ENCODE measurements at regions not wholly inside any gene's neighbourhood (a gene's known extent, or its start where the extent isn't known, plus 50 kb on each side); places are given as distances from the start of the nearest gene placed in this dataset.
"Not testable (repeated sequence)": the region's sequence is repeated elsewhere in the genome, so short reads cannot be mapped to it uniquely, and the experiment has no call there.

DNA sequence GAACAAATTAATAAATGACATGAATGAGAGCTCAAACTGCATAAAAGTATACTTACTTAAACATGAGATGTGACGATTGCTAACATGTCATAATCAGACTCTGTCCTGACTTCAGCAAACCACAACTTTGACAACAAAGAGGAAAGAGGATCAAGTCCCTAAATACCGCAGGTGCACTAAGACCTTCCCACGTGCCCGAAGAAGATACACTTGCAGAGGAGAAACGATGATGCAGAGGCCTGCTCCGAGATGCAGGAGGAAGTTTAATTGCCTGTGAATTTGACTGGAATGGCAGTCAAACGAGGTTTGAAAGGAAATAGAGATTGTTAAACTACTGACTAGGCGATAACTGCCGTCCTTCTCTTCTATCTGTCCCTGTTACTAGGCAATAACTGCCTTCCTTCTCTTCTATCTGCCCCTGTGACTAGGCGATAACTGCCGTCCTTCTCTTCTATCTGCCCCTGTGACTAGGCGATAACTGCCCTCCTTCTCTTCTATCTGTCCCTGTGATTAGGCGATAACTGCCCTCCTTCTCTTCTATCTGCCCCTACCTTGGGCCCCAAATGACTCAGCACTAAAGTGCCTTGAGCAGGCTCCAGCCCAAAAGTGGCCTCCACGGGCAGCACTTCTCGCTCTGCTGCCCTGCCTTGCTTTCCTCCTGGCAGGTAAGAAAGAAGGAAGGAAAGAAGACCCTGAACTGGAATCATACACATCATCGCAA is 2226.0 kb upstream of the DEFB115 start:
- intact Hi-C loops (cut with DNase I); H3K4me1 ChIP-seq: not testable (repeated sequence)

DNA sequence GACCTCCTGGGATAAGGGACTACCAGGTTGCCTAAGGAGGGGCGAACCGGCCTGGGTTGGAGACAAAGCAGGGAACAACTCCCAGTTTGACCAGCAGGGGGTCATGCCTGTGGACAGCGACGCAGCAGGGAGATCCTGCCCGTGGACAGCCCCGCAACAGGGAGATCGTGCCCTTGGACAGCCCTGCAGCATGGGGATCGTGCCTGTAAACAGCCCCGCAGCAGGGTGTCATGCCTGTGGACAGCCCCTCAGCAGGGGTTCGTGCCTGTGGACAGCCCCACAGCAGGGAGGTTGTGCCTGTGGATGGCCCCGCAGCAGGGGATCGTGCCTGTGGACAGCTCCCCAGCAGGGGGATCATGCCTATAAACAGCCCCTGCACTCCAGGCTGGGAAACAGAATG is 2213.2 kb upstream of the DEFB115 start:
- DNase-seq: peak in 1 of 3 donors; percentile 50
- intact Hi-C loops (cut with DNase I): not testable (repeated sequence)
- TF ChIP-seq, protein P1, sequence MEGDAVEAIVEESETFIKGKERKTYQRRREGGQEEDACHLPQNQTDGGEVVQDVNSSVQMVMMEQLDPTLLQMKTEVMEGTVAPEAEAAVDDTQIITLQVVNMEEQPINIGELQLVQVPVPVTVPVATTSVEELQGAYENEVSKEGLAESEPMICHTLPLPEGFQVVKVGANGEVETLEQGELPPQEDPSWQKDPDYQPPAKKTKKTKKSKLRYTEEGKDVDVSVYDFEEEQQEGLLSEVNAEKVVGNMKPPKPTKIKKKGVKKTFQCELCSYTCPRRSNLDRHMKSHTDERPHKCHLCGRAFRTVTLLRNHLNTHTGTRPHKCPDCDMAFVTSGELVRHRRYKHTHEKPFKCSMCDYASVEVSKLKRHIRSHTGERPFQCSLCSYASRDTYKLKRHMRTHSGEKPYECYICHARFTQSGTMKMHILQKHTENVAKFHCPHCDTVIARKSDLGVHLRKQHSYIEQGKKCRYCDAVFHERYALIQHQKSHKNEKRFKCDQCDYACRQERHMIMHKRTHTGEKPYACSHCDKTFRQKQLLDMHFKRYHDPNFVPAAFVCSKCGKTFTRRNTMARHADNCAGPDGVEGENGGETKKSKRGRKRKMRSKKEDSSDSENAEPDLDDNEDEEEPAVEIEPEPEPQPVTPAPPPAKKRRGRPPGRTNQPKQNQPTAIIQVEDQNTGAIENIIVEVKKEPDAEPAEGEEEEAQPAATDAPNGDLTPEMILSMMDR (IDR thresholded peaks at IDR 0.05): peak in 2 of 4 donors; percentile 7 to 14

More for the DNA sequence above, 2226.0 kb upstream of the DEFB115 start:
- not testable (repeated sequence) for DNase-seq, H3K9me3 ChIP-seq, ATAC-seq, H3K4me3 ChIP-seq, H3K27me3 ChIP-seq, H3K36me3 ChIP-seq, H3K27ac ChIP-seq
- 55% methylated on average over 11 of the region's 16 CpGs for WGBS (ENCODE audit: insufficient coverage, low coverage, low lambda C conversion rate, missing lambda C conversion rate)

DNA sequence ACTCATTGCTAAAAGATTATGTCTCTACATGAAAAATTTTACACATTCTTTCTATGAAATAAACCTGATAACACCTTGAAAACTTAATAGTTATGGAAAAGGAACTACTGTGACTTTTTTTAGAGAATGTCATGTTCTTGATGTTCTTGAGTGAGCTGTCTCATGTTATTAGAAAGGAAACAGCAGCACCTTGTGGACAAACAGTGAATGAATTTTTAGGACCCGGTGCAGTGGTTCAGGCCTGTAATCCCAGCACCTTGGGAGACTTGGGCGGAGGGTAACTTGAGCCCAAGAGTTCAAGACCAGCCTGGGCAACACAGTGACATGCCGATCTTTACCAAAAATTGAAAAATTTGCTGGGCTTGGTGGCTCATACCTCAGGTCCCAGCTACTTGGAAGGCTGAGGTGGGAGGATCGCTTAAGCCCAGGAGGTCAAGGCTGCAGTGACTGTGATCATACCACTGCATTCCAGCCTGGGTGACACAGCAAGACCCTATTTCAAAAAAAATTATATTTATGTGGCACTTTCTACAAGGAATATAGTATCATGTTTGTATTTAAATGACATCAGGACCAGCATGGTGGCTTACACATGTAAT is 2207.4 kb upstream of the DEFB115 start:
- ATAC-seq; H3K27me3 ChIP-seq; H3K9me3 ChIP-seq; H3K36me3 ChIP-seq; H3K4me3 ChIP-seq; intact Hi-C loops (cut with DNase I); DNase-seq; H3K4me1 ChIP-seq; H3K27ac ChIP-seq: not testable (repeated sequence)
- WGBS (ENCODE audit: insufficient coverage, low coverage, low lambda C conversion rate, missing lambda C conversion rate): 33% methylated on average over 4 of the region's 4 CpGs
- TF ChIP-seq, protein P1 (IDR thresholded peaks at IDR 0.05): peak; percentile 25 to 49 (median 41)

More for the DNA sequence above, 2213.2 kb upstream of the DEFB115 start:
- not testable (repeated sequence) for H3K4me1 ChIP-seq, H3K4me3 ChIP-seq, ATAC-seq, H3K27ac ChIP-seq, H3K27me3 ChIP-seq, H3K9me3 ChIP-seq, H3K36me3 ChIP-seq
- WGBS (ENCODE audit: insufficient coverage, low coverage, low lambda C conversion rate, missing lambda C conversion rate): 66% methylated on average over 4 of the region's 12 CpGs

DNA sequence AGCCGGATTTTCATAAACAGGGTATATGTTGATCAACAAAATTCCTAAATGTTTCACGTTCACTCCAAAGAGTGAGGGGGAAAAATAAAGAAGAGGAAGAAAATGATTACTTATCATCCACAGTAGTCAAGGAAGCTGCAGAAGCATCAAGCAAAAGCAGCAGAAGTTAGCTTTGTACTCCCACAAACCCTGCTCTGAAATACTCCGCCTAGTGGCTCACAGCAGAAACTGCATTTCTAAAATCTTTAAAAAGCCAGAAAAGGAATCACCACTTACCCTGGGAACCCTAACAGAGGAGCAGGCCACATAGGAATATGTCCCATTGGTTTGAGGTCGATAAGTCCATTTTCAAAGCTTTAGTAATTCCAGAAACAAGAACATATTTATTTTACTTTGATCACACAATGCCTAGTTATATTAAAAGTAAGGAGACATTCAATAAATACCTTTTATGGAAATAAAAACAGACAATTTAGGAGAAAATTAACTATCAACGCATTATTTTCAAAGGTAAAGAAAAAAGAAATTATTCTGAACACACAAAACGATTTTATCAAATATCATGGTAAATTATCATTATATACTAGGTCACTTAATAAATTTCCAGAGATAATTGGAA is 2199.5 kb upstream of the DEFB115 start:
- H3K4me1 ChIP-seq; H3K27ac ChIP-seq; H3K27me3 ChIP-seq; H3K9me3 ChIP-seq; ATAC-seq; intact Hi-C loops (cut with DNase I); DNase-seq; H3K4me3 ChIP-seq; H3K36me3 ChIP-seq: not testable (repeated sequence)
- TF ChIP-seq, protein P1 (IDR thresholded peaks at IDR 0.05): peak; percentile 19 to 60 (median 44)
- 26% methylated on average over 6 of the region's 6 CpGs for WGBS (ENCODE audit: insufficient coverage, low coverage, low lambda C conversion rate, missing lambda C conversion rate)

DNA sequence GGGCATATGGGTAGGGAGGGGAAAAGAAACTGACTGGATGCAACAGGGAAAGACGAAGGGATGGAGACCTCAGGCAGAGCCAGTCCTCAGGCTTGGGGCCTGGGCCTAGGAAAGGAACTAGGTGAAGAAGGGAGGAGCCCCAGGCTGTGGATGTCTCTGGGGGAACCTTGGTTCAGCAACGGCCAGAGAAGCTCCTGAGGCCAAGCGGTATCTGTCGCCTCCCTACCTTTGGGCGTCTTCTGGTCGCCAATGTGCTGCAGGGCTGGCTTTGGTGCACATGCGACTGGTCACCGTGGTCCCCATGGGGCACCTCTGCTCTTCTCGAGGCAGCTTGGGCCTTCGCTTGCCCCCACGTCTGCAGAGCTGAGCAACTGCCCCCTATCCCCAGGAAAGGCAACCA is 2195.0 kb upstream of the DEFB115 start:
- H3K4me3 ChIP-seq; H3K27me3 ChIP-seq; H3K4me1 ChIP-seq; intact Hi-C loops (cut with DNase I); H3K27ac ChIP-seq; H3K36me3 ChIP-seq; H3K9me3 ChIP-seq; ATAC-seq: not testable (repeated sequence)
- DNase-seq: peak in 1 of 3 donors; percentile 60
- WGBS (ENCODE audit: insufficient coverage, low coverage, low lambda C conversion rate, missing lambda C conversion rate): 76% methylated on average over 4 of the region's 11 CpGs

DNA sequence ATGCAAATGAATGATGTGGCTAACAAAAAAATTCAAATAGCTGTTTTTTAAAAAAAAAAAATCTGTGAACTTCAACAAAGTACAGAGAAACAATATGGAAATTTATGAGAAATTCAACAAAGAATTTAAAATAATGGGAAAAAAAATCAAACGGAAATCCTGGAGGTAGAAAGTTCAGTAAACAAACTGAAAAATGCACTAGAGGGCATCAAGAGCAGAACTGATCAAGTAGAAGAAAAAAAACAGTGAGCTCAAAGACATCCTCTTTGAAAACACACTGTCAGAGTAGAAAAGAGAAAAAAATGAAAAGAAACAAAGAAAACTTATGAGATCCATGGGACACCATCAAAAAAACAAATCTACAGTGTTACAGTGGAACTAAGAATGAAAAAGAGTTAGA is 2191.1 kb upstream of the DEFB115 start:
- H3K27ac ChIP-seq; intact Hi-C loops (cut with DNase I); H3K4me1 ChIP-seq; ATAC-seq; H3K4me3 ChIP-seq; H3K27me3 ChIP-seq; DNase-seq; H3K36me3 ChIP-seq; H3K9me3 ChIP-seq: not testable (repeated sequence)
- 13% methylated on average over 1 of the region's 1 CpG for WGBS (ENCODE audit: insufficient coverage, low coverage, low lambda C conversion rate, missing lambda C conversion rate)

DNA sequence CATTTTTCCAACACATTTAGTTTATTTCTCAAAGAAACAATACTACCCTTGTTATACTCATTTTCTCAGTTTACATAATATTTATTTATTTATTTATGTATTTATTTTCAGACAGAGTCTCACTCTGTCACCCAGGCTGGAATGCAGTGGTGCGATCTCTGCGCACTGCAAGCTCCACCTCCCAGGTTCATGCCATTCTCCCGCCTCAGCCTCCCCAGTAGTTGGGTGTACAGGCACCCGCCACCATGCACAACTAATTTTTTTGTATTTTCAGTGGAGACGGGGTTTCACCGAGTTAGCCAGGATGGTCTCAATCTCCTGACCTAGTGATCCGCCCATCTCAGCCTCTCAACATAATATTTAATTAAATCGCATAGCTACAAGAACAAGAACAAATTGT is 2183.8 kb upstream of the DEFB115 start:
- ATAC-seq; DNase-seq; H3K4me3 ChIP-seq; H3K9me3 ChIP-seq; H3K36me3 ChIP-seq; H3K27me3 ChIP-seq; H3K4me1 ChIP-seq; H3K27ac ChIP-seq; intact Hi-C loops (cut with DNase I): not testable (repeated sequence)
- 59% methylated on average over 8 of the region's 8 CpGs for WGBS (ENCODE audit: insufficient coverage, low coverage, low lambda C conversion rate, missing lambda C conversion rate)
